HG03442 (cell line): ENCODE measurements at regions not wholly inside any gene's neighbourhood (a gene's known extent, or its start where the extent isn't known, plus 50 kb on each side); places are given as distances from the start of the nearest gene placed in this dataset.

ENCODE experiments used
- ATAC-seq: cut with Tn5 transposase; IDR thresholded peaks from one replicate; pipeline ENCODE4 v1.9.1; 2021; ENCODE audit warnings: mild to moderate bottlenecking, moderate library complexity; ENCODE audit not compliant: unreplicated experiment

- ATAC-seq = no peak
These were observed 223.8 kb downstream of the CMPK2 start for GRCh38 chr2:6641956-6642355.

- no peak for ATAC-seq
These were observed 221.4 kb downstream of the CMPK2 start for GRCh38 chr2:6644261-6644660.

GRCh38 chr2:6645004-6645403 is 220.7 kb downstream of the CMPK2 start:
- no peak for ATAC-seq

GRCh38 chr2:6645672-6646071 is 220.0 kb downstream of the CMPK2 start:
- no peak for ATAC-seq

- ATAC-seq = no peak
These were observed 218.7 kb downstream of the CMPK2 start for GRCh38 chr2:6647046-6647445.

GRCh38 chr2:6648596-6649247 is 217.0 kb downstream of the CMPK2 start:
- no peak for ATAC-seq

- ATAC-seq = no peak
These were observed 215.4 kb downstream of the CMPK2 start for GRCh38 chr2:6650311-6650710.

- no peak for ATAC-seq
These were observed 213.5 kb downstream of the CMPK2 start for GRCh38 chr2:6652251-6652650.

- no peak for ATAC-seq
These were observed 212.4 kb downstream of the CMPK2 start for GRCh38 chr2:6653281-6653750.

- no peak for ATAC-seq
These were observed 211.4 kb downstream of the CMPK2 start for GRCh38 chr2:6654279-6654678.

GRCh38 chr2:6656633-6657032 is 209.1 kb downstream of the CMPK2 start:
- no peak for ATAC-seq

- no peak for ATAC-seq
These were observed 208.6 kb downstream of the CMPK2 start for GRCh38 chr2:6657136-6657535.

GRCh38 chr2:6657855-6658254 is 207.9 kb downstream of the CMPK2 start:
- ATAC-seq = no peak

GRCh38 chr2:6664332-6665061 is 201.2 kb downstream of the CMPK2 start:
- ATAC-seq = no peak

- no peak for ATAC-seq
These were observed 200.3 kb downstream of the CMPK2 start for GRCh38 chr2:6665093-6666045.

GRCh38 chr2:6667326-6667725 is 198.4 kb downstream of the CMPK2 start:
- no peak for ATAC-seq

GRCh38 chr2:6671913-6672312 is 193.8 kb downstream of the CMPK2 start:
- no peak for ATAC-seq

- no peak for ATAC-seq
These were observed 191.3 kb downstream of the CMPK2 start for GRCh38 chr2:6674381-6674780.

- no peak for ATAC-seq
These were observed 189.9 kb downstream of the CMPK2 start for GRCh38 chr2:6675791-6676190.

- no peak for ATAC-seq
These were observed 189.5 kb downstream of the CMPK2 start for GRCh38 chr2:6676241-6676640.

GRCh38 chr2:6676776-6677175 is 188.9 kb downstream of the CMPK2 start:
- ATAC-seq = no peak
